PC-9 (cell line): ENCODE measurements at regions not wholly inside any gene's neighbourhood (a gene's known extent, or its start where the extent isn't known, plus 50 kb on each side); places are given as distances from the start of the nearest gene placed in this dataset.

ENCODE experiments used
- BruUV-seq: library from RNA; stranded (reverse); fragments of 400-500 nt; replicated peaks from 2 replicates; lab custom pipeline; 2021; lab: Mats Ljungman, UMichigan
- CTCF ChIA-PET: fragments of 300-600 bp; sonication (Branson Sonifier 250); formaldehyde crosslinking; loops from one replicate; lab custom pipeline; 2022; ENCODE audit warnings: antibody characterized with exemption; lab: Charles Lee
- POLR2A ChIA-PET: fragments of 300-600 bp; sonication (Branson Sonifier 250); formaldehyde crosslinking; loops from one replicate; lab custom pipeline; 2022; ENCODE audit warnings: antibody characterized with exemption; ENCODE audit not compliant: unreplicated experiment; lab: Charles Lee
- DNase-seq, 2 experiments: peaks; one replicate each; pipeline versions ENCODE4 v3.0.0 to v3.0.0-alpha.2; 2015 to 2022; ENCODE audit warnings: mixed read lengths in 1 of 2
- H2AFZ ChIP-seq: fragments of 200-600 bp; sonication (generic); 2 replicates; pipeline ENCODE4 v1.8.1; 2017; ENCODE audit warnings: antibody characterized with exemption
- H3F3A ChIP-seq: fragments of 200-600 bp; sonication (generic); 2 replicates; pipeline ENCODE4 v1.8.1; 2017; ENCODE audit warnings: antibody characterized with exemption, mild to moderate bottlenecking, low read depth; ENCODE audit not compliant: insufficient read depth
- H3K27ac ChIP-seq: fragments of 200-600 bp; sonication (generic); 2 replicates; pipeline ENCODE4 v1.6.1; 2016; ENCODE audit warnings: mixed run types
- H3K27me3 ChIP-seq: fragments of 200-600 bp; sonication (generic); 2 replicates; pipeline ENCODE4 v1.6.1; 2016; ENCODE audit warnings: low read depth, mixed run types; ENCODE audit not compliant: insufficient read depth
- H3K36me3 ChIP-seq: fragments of 200-600 bp; sonication (generic); 2 replicates; pipeline ENCODE4 v1.6.1; 2016; ENCODE audit warnings: low read depth, mixed run types
- H3K4me1 ChIP-seq: fragments of 200-600 bp; sonication (generic); replicated peaks from 2 replicates; pipeline ENCODE4 v1.6.1; 2016; ENCODE audit warnings: mixed run types; ENCODE audit not compliant: insufficient read depth
- H3K4me2 ChIP-seq: fragments of 200-600 bp; sonication (generic); 2 replicates; pipeline ENCODE4 v1.6.1; 2017; ENCODE audit warnings: mixed run types
- H3K4me3 ChIP-seq: fragments of 200-600 bp; sonication (generic); 2 replicates; pipeline ENCODE4 v1.6.1; 2016; ENCODE audit warnings: mixed run types
- H3K79me2 ChIP-seq: fragments of 200-600 bp; sonication (generic); 2 replicates; pipeline ENCODE4 v1.6.1; 2017; ENCODE audit warnings: low read depth, mixed run types
- H3K9me2 ChIP-seq: fragments of 200-600 bp; sonication (generic); 2 replicates; pipeline ENCODE4 v1.8.1; 2017; ENCODE audit warnings: mild to moderate bottlenecking; ENCODE audit not compliant: insufficient read depth
- H3K9me3 ChIP-seq: fragments of 200-600 bp; sonication (generic); 2 replicates; pipeline ENCODE4 v1.8.1; 2016; ENCODE audit warnings: low read depth; ENCODE audit not compliant: insufficient read depth
- H4K20me1 ChIP-seq: fragments of 200-600 bp; sonication (generic); 2 replicates; pipeline ENCODE4 v1.8.1; 2017; ENCODE audit not compliant: insufficient read depth
- EZH2 ChIP-seq: fragments of 200-600 bp; sonication (generic); IDR thresholded peaks from 2 replicates; pipeline ENCODE4 v1.8.0; 2017; ENCODE audit warnings: antibody characterized with exemption, low read depth
- intact Hi-C: fragments of 100-400 bp; cut with micrococcal nuclease; formaldehyde crosslinking; loops from one replicate; pipeline ENCODE4 v1.10.0; 2022; ENCODE audit not compliant: unreplicated experiment
- TF ChIP-seq, protein P1 (sequence below): fragments of 200-600 bp; sonication (generic); conservative IDR thresholded peaks from 2 replicates; pipeline ENCODE4 v1.6.1; 2017; ENCODE audit warnings: mixed run types, antibody characterized with exemption, mild to moderate bottlenecking, moderate library complexity

DNA sequence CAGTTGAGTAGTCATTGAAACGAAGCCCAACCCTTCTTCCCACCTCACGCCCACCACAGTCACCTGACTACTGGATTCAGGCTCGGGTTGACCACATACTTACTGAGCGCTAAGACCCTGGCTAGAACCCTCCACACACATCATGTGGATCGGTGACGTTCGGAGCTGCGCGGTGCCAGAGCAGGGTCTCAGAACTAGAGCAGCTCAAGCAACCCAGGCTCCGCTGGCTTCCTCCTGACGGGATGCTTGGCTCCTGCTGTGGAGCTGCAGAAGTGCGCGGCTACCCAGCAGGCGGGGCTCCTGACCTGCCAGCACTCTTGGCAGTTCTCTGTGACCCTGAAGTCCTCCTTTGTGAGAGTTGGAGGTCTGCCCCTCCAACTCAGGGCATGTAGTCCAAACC lies 90.6 kb upstream of the MBOAT2 start:
- POLR2A ChIA-PET, result no interaction called here
- Histone ChIP-seq H3K27ac (no peak overlapping the region), H3K4me3 (no peak overlapping the region), H4K20me1 (no peaks in the 10 kb centered on the region), H3K9me2 (no peaks in the 10 kb centered on the region), H3K4me2 (no peak overlapping the region), H2AFZ (no peak overlapping the region), H3K27me3 (no peaks in the 10 kb centered on the region), H3K36me3 (no peaks in the 10 kb centered on the region), H3F3A (no peaks in the 10 kb centered on the region), H3K79me2 (no peaks in the 10 kb centered on the region), H3K4me1 (peaks cover 17% of the 10 kb centered on the region), H3K9me3 (no peaks in the 10 kb centered on the region)
- intact Hi-C loops, result no loop called here
- no peak for DNase-seq
- CTCF ChIA-PET, result interaction anchor here (0.6 kb wide), 1 partner anchor 46 kb away, joined by 7 read pairs; no protein-coding TSS in a partner anchor
- TF ChIP-seq EZH2, result no peak
- TF ChIP-seq, protein P1, sequence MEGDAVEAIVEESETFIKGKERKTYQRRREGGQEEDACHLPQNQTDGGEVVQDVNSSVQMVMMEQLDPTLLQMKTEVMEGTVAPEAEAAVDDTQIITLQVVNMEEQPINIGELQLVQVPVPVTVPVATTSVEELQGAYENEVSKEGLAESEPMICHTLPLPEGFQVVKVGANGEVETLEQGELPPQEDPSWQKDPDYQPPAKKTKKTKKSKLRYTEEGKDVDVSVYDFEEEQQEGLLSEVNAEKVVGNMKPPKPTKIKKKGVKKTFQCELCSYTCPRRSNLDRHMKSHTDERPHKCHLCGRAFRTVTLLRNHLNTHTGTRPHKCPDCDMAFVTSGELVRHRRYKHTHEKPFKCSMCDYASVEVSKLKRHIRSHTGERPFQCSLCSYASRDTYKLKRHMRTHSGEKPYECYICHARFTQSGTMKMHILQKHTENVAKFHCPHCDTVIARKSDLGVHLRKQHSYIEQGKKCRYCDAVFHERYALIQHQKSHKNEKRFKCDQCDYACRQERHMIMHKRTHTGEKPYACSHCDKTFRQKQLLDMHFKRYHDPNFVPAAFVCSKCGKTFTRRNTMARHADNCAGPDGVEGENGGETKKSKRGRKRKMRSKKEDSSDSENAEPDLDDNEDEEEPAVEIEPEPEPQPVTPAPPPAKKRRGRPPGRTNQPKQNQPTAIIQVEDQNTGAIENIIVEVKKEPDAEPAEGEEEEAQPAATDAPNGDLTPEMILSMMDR, result no peak
- BruUV-seq, result no TSS peak

DNA sequence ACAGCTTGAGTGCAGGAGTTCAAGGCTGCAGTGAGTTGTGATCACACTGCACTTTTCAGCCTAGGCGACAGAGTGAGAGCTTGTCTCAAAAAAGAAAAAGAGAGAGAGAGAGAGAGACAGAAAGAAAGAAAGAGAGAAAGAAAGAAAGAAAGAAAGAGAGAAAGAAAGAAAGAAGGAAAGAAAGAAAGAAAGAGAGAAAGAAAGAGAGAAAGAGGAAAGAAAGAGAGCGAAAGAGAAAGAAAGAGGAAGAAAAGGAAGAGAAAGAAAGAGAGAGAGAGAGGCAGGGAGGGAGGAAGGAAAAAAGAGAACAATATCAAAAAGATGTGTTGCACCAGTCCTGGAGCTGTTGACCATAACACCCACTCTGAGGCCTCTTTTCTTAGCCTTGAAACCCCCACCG lies 89.8 kb upstream of the MBOAT2 start:
- Histone ChIP-seq H3K4me2 (no peak overlapping the region), H2AFZ (no peak overlapping the region), H3K9me2 (no peaks in the 10 kb centered on the region), H3K27me3 (no peaks in the 10 kb centered on the region), H3K9me3 (no peaks in the 10 kb centered on the region), H3K4me3 (no peak overlapping the region), H3F3A (no peaks in the 10 kb centered on the region), H3K27ac (no peak overlapping the region), H3K36me3 (no peaks in the 10 kb centered on the region), H4K20me1 (no peaks in the 10 kb centered on the region), H3K4me1 (peaks cover 12% of the 10 kb centered on the region), H3K79me2 (no peaks in the 10 kb centered on the region)
- no peak for DNase-seq
- CTCF ChIA-PET, result no interaction called here
- no TSS peak for BruUV-seq
- POLR2A ChIA-PET, result no interaction called here
- intact Hi-C loops, result no loop called here
- no peak for TF ChIP-seq EZH2
- TF ChIP-seq, protein P1, result no peak

DNA sequence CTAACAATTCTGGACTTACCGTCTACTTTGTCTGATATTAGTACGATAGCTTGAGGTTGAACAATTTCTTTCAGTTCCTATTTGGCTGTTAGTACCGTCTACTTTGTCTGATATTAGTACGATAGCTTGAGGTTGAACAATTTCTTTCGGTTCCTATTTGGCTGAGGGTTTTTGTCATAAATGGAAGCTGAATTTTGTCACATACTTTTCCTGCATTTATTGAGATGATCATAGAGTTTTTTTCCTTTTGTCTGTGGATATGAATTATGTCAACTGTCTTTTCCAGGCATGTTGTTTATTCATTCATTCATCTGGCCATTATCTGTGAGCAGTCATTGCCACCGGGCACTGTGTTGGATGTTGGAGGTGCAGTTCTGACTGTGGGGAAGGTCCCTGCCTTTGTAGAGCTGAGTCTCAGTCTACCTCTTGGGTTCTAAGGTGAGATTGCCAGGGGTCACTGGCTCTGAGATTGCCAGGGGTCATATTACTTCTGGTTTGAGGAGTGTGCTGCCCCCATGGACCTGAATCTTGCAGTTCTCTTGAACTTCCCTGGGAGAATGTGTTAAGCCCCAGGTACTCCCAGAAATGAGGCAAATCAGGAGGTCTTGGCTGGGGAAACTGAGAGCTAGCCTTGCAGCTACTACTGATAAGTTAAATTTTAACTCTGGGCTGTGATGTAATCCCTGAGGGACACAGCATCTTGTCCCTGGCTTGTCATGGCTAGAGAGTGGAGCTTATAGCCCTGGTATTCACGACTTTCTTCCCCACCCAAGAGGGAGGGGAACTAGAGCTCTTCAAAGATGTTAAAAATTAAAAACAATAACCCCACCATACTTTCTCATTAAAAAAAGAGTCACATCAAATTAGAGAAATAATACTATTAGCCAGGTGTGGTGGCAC lies 89.1 kb upstream of the MBOAT2 start:
- Histone ChIP-seq H4K20me1 (no peaks in the 10 kb centered on the region), H3K4me1 (peaks cover 12% of the 10 kb centered on the region), H3F3A (no peaks in the 10 kb centered on the region), H3K36me3 (no peaks in the 10 kb centered on the region), H3K9me2 (no peaks in the 10 kb centered on the region), H3K79me2 (no peaks in the 10 kb centered on the region), H3K27me3 (no peaks in the 10 kb centered on the region), H2AFZ (no peak overlapping the region), H3K4me3 (no peak overlapping the region), H3K9me3 (no peaks in the 10 kb centered on the region), H3K4me2 (no peak overlapping the region), H3K27ac (no peak overlapping the region)
- TF ChIP-seq, protein P1, result no peak
- no peak for TF ChIP-seq EZH2
- CTCF ChIA-PET, result no interaction called here
- no peak for DNase-seq
- POLR2A ChIA-PET, result interaction anchor here (0.6 kb wide), 1 partner anchor 184 kb away, joined by 7 read pairs; no protein-coding TSS in a partner anchor
- intact Hi-C loops, result no loop called here
- BruUV-seq, result no TSS peak
